ENCODE measurements at regions not wholly inside any gene's neighbourhood (a gene's known extent, or its start where the extent isn't known, plus 50 kb on each side); places are given as distances from the start of the nearest gene placed in this dataset.

DNA sequence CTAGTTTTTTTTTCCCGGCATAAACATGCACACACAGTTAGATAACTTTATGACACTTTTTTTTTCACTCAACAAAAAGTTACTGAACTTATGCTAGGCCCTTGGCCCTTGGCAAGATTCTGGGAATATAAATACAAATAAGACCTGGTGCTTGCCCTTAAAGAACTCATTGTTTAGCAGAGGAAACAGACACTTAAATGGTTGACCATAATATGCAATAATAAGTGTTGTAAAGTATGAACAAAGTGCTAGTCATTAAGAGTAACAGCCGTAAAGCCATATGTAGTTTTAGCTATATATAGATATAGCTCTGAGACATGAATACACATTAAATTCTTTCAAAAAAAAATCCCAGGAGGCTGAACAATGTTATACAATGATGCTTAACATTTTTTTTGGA lies 198.3 kb downstream of the CYYR1 start:
- TF ChIP-seq POLR2AphosphoS5 (IDR thresholded peaks at IDR 0.05; ENCODE audit: borderline replicate concordance, low read depth, low read length) (no peak), EZH2 (IDR thresholded peaks at IDR 0.05) (no peak), FOXP2 (optimal IDR thresholded peaks at IDR 0.05; ENCODE audit: control extremely low read depth, extremely low read length, insufficient read depth) (no peak)
- Histone ChIP-seq H3K27ac (no peak overlapping the region), H3K9ac (ENCODE audit: insufficient read length) (no peak overlapping the region), H3K9me3 (ENCODE audit: low read depth, low read length) (no peaks in the 10 kb centered on the region), H3K4me3 (no peak overlapping the region), H3K36me3 (ENCODE audit: insufficient read depth, low read length) (no peaks in the 10 kb centered on the region)
- no peak for DNase-seq (ENCODE audit: low read depth, low spot score)

DNA sequence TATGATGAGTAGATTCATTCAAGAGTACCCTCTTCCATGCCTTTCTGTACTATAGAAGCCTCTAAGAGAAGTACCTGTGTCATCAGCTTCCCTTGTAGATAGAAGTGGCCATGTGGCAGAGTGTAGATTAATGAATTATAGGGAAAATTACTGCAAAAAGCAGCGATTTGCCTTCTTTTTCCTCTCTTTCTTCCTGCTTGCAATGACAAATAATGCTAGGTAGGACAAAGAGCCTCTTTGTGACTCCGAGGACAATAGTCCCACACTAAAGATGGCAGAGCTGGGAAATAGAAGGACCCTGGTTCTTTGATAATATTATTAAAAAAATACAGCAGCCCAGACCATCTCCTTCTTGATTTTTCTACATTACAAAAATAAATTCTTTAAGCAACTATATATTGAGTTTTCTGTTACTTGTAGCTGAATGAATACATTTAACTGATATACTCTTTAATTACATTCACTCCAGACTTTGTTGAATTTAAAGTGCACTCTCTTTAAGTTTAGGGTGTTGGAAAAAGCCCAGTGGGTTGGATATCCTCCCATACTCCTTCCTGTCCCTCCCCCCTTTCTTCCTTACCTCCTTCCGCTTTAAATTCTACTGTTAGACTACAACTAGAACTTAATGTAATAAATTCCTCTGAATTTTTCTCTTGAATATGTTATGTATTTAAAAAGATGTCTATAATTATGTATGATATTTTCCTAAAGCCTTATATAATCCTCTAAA lies 198.2 kb upstream of the APP start:
- no peak for TF ChIP-seq EZH2 (IDR thresholded peaks at IDR 0.05)
- no peak for TF ChIP-seq POLR2AphosphoS5 (IDR thresholded peaks at IDR 0.05; ENCODE audit: borderline replicate concordance, low read depth, low read length)
- TF ChIP-seq FOXP2 (optimal IDR thresholded peaks at IDR 0.05; ENCODE audit: control extremely low read depth, extremely low read length, insufficient read depth), result no peak
- H3K27ac ChIP-seq, result no peak overlapping the region
- no peak overlapping the region for H3K4me3 ChIP-seq

DNA sequence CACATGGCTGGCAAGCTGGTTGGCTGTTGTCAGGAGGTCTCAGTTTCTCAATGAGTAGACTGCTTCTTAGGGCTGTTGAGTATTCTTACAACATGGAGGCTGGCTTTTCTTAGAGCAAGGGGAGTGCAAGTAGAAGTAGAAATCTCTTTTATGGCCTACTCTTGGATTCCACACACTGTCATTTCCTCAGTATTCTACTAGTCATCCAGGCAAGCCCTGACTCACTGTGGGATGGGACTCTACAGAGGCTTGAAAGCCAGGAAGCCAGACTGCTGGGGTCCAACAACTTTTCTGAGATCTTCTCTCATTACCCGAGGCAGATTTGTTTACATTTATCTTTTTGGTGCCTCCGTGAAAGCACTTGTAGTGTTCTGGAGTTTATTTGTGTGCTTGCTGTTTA lies 196.2 kb upstream of the APP start:
- Histone ChIP-seq H3K36me3 (ENCODE audit: insufficient read depth, low read length) (no peaks in the 10 kb centered on the region), H3K9ac (ENCODE audit: insufficient read length) (no peak overlapping the region), H3K9me3 (ENCODE audit: low read depth, low read length) (no peaks in the 10 kb centered on the region), H3K27ac (no peak overlapping the region), H3K4me3 (no peak overlapping the region)
- DNase-seq (ENCODE audit: low read depth, low spot score), result no peak
- no peak for TF ChIP-seq EZH2 (IDR thresholded peaks at IDR 0.05)
- TF ChIP-seq FOXP2 (optimal IDR thresholded peaks at IDR 0.05; ENCODE audit: control extremely low read depth, extremely low read length, insufficient read depth), result no peak
- no peak for TF ChIP-seq POLR2AphosphoS5 (IDR thresholded peaks at IDR 0.05; ENCODE audit: borderline replicate concordance, low read depth, low read length)

More for the DNA sequence above, 198.2 kb upstream of the APP start:
- no peak for DNase-seq (ENCODE audit: low read depth, low spot score)
- Histone ChIP-seq H3K9ac (ENCODE audit: insufficient read length) (no peak overlapping the region), H3K36me3 (ENCODE audit: insufficient read depth, low read length) (no peaks in the 10 kb centered on the region), H3K9me3 (ENCODE audit: low read depth, low read length) (no peaks in the 10 kb centered on the region)

DNA sequence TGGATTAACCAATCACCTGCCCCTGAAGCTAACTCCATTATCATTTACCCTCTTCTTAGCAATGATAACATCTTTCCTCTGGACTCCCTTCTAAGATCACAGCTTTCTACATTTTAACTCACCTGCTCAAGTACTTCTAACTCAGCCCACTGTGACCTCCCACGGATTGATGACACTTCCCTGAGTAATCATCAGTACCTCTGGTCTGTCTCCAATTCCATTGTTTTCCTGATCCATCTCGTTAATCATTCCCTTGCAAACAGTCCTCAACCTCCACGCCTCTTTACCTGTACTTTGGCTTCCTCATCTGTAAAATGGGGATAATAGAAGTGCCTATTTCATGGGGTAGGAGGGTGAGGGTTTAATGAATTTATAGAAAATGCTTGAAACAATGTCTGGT lies 195.3 kb upstream of the APP start:
- no peaks in the 10 kb centered on the region for H3K36me3 ChIP-seq (ENCODE audit: insufficient read depth, low read length)
- H3K4me3 ChIP-seq, result no peak overlapping the region
- H3K9ac ChIP-seq (ENCODE audit: insufficient read length), result no peak overlapping the region
- TF ChIP-seq POLR2AphosphoS5 (IDR thresholded peaks at IDR 0.05; ENCODE audit: borderline replicate concordance, low read depth, low read length) (no peak), EZH2 (IDR thresholded peaks at IDR 0.05) (no peak), FOXP2 (optimal IDR thresholded peaks at IDR 0.05; ENCODE audit: control extremely low read depth, extremely low read length, insufficient read depth) (no peak)
- H3K27ac ChIP-seq, result no peak overlapping the region
- no peaks in the 10 kb centered on the region for H3K9me3 ChIP-seq (ENCODE audit: low read depth, low read length)
- DNase-seq (ENCODE audit: low read depth, low spot score), result no peak

DNA sequence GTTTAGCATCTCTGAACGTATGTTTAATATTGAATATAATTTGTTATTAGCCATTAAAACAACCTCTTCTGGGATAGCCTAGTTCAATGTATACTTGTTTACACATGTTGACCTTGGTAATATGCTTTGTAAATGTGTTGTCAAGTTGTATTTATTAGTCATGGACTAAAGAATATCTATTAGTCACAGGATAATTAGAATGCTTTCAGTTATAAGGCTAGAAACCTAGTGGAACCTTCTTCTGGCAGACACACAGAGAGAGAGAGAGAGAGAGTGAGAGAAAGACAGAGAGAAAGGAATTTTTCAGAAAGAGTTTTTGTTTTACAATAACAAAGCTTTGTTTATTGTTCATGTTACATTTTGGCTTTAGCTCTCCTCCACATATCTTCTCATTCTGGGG lies 181.1 kb upstream of the APP start:
- TF ChIP-seq POLR2AphosphoS5 (IDR thresholded peaks at IDR 0.05; ENCODE audit: borderline replicate concordance, low read depth, low read length), result no peak
- Histone ChIP-seq H3K4me3 (no peak overlapping the region), H3K9me3 (ENCODE audit: low read depth, low read length) (peaks cover 4% of the 10 kb centered on the region; the same call in 1 of the 2 replicates), H3K27ac (no peak overlapping the region), H3K9ac (ENCODE audit: insufficient read length) (no peak overlapping the region), H3K36me3 (ENCODE audit: insufficient read depth, low read length) (no peaks in the 10 kb centered on the region)
- DNase-seq (ENCODE audit: low read depth, low spot score), result no peak

DNA sequence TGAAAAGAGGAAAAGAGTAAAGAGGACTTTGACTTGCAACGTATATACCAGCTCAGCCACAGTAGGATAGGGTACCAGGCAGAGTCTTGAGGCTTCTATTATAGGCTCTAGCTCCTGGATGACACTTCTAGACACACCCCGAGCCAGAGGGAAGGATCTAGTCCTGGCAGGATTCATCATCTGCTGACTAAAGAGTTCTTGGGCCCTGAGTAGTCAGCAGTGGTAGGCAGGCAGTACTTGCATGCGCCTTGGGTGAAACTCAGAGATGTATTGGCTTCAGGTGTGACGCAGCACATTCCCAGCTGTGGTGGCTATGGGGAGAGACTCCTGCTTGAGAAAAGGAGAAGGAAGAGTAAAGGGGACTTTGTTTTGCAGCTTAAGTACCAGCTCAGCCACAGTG lies 162.3 kb upstream of the APP start:
- Histone ChIP-seq H3K27ac (no peak overlapping the region), H3K36me3 (ENCODE audit: insufficient read depth, low read length) (no peaks in the 10 kb centered on the region), H3K9ac (ENCODE audit: insufficient read length) (no peak overlapping the region), H3K9me3 (ENCODE audit: low read depth, low read length) (no peaks in the 10 kb centered on the region), H3K4me3 (no peak overlapping the region)
- DNase-seq (ENCODE audit: low read depth, low spot score), result no peak
- TF ChIP-seq POLR2AphosphoS5 (IDR thresholded peaks at IDR 0.05; ENCODE audit: borderline replicate concordance, low read depth, low read length) (no peak), EZH2 (IDR thresholded peaks at IDR 0.05) (no peak), FOXP2 (optimal IDR thresholded peaks at IDR 0.05; ENCODE audit: control extremely low read depth, extremely low read length, insufficient read depth) (no peak)

DNA sequence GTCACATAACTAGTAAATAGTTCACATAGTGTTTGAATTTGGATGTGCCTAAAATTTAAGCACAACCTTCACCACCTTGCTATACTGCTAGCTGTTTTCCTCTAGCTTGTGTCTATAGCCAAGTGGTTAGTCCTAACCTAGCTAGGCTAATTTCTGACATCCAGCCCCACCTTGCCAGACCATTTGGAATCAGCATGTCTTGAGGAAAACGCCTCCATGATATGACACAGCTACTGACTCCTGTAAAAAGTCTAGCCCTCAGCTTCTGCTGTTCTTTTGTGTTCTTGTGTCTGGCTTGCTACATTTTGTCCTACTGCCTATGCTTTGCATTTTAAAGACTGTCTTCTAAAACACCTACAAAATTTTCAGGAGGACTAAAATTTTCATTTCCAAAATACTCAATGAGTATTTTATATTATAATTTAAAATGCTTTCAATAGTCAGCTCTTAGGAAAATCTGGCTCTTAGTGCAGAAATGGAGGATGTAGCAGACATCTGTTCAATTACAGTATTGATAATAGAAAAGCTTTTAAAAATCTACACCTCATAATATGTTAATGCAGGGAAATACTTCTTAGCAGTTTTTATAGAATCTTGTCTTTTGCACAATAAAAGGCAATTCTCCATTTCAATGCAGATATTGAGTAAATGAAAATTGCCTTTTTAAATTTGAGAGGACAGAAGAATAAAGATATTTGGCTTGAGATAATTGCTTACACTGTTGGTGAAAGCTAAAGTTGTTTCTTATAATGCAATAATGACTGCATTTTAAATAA lies 160.8 kb upstream of the APP start:
- DNase-seq (ENCODE audit: low read depth, low spot score), result no peak
- Histone ChIP-seq H3K36me3 (ENCODE audit: insufficient read depth, low read length) (no peaks in the 10 kb centered on the region), H3K4me3 (no peak overlapping the region), H3K27ac (no peak overlapping the region), H3K9ac (ENCODE audit: insufficient read length) (no peak overlapping the region), H3K9me3 (ENCODE audit: low read depth, low read length) (no peaks in the 10 kb centered on the region)
- TF ChIP-seq POLR2AphosphoS5 (IDR thresholded peaks at IDR 0.05; ENCODE audit: borderline replicate concordance, low read depth, low read length) (no peak), EZH2 (IDR thresholded peaks at IDR 0.05) (no peak), FOXP2 (optimal IDR thresholded peaks at IDR 0.05; ENCODE audit: control extremely low read depth, extremely low read length, insufficient read depth) (no peak)

DNA sequence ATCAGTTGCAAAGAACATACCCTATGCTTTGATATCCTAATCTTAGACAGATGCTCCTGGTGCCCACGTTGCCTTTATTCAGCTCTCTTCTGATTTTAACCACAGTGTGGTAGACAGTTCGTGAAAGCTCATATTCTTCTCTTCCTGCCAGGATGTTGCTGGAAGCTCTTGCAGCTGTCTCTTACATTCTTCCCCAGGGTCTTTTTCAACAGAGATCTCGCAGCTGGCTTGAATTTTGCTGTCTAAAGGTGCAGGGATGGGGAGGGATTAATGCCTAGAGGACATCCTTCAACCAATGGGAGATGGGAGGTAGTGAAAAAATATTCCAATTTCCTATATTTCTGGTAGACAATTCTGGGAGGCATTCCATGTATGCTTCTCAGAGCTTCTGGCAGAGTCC lies 150.0 kb upstream of the APP start:
- no peaks in the 10 kb centered on the region for H3K36me3 ChIP-seq (ENCODE audit: insufficient read depth, low read length)
- no peak overlapping the region for H3K27ac ChIP-seq
- no peak overlapping the region for H3K9ac ChIP-seq (ENCODE audit: insufficient read length)
- no peak overlapping the region for H3K4me3 ChIP-seq
- DNase-seq (ENCODE audit: low read depth, low spot score), result no peak
- no peaks in the 10 kb centered on the region for H3K9me3 ChIP-seq (ENCODE audit: low read depth, low read length)
- TF ChIP-seq FOXP2 (optimal IDR thresholded peaks at IDR 0.05; ENCODE audit: control extremely low read depth, extremely low read length, insufficient read depth), result no peak
- no peak for TF ChIP-seq POLR2AphosphoS5 (IDR thresholded peaks at IDR 0.05; ENCODE audit: borderline replicate concordance, low read depth, low read length)
- TF ChIP-seq EZH2 (IDR thresholded peaks at IDR 0.05), result no peak

All from SK-N-MC (cell line).